Medulla oblongata (tissue), 1 donor: ENCODE measurements at regions not wholly inside any gene's neighbourhood (a gene's known extent, or its start where the extent isn't known, plus 50 kb on each side); places are given as distances from the start of the nearest gene placed in this dataset.
"Not testable (repeated sequence)": the region's sequence is repeated elsewhere in the genome, so short reads cannot be mapped to it uniquely, and the experiment has no call there.

Experiments
- DNase-seq: peaks from one replicate; pipeline ENCODE4 v3.0.0-alpha.2; 2015; ENCODE audit errors: extremely low spot score

DNA sequence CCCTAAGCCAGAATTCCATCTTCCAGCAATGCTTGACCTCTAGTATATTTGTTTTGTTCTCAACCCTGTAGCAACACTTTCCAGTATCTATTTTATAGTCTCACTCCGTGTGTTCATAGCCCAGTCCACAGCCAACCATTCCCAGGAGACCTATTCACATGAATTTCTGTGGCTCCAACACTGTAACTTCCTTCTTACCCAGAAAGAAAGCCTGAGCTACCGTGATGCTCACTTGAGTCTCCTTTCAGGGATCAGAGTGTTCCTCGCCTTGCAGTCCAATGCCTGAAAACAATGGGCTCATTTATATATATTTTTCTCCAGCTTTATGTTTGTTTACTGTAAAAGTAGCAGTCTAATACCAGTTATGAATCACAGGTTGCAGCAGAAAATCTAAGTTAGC lies 645.0 kb upstream of the NOVA1 start:
- DNase-seq = no peak

DNA sequence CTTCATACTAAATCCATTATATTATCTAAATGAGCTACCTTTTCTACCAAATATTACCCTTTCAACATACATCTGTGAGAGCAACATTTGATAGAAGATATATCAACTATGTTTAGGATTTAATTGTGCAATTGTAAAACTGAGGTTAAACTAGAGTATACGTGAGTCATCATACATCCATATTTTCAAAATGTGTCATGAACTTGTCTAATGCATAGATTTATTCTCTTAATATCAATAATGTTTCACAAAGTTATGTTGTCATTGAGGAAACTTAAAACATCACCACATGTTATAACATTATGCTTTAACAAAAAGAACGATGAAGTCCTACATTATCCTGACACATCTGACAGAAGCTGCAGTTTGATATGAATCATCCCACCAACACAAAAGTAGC lies 645.5 kb upstream of the NOVA1 start:
- no peak for DNase-seq

DNA sequence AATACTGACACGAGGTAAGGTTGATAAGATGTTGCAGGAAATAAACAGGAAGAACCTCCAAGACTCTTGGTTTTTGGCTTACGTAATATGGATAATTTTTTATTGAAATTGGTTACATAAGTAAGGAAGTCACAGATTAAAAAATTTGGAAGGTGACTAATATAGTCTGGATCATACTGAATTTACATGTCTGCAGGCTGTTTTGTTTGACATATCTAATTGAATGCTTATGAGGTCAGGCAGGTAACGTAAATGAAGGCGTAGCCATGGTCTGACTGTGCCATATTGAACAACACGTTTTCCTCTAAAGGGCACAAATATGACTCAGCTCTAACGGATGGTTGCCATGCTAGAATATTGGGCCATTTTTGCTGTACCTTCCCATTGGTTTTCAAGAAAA lies 648.1 kb upstream of the NOVA1 start:
- DNase-seq = no peak

DNA sequence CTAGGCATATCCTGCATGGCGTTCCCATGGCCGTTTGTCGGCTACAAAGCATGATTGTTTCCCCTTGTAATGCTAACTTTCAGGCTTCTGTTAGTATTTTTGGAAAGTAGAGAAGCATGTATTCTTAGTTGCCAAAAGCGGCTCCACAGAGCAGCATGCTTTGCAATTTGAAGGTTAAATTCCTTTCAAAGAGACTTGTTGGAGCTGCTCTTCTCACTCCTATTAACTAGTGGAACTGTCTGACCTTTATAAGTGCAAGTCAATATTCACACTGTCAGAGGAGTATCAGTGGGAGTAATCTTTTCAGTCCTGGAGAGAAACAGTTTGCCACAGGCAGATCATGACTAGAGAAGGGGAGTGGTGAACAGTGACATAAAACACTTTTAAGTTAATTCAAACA lies 656.1 kb upstream of the NOVA1 start:
- no peak for DNase-seq

DNA sequence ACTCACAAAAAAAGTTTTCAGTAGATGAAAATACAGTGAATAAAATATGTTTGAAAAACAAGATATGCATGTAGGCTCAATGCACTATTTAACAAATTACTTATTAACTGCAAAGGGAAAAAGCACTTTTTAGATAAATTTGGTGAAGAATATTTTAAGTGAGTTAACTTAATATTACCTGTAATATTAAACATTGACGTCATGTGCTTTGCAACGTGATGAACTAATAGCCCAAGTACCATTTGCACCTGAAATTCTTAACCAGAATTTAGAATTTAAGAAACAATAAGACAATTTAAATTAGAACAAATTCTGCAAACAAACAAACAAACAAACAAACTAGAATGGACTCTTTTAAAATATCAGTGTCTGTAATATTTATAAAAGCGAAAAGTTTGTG lies 659.0 kb upstream of the NOVA1 start:
- no peak for DNase-seq

GRCh38 chr14:27267876-27268275 lies 670.0 kb upstream of the NOVA1 start:
- no peak for DNase-seq

DNA sequence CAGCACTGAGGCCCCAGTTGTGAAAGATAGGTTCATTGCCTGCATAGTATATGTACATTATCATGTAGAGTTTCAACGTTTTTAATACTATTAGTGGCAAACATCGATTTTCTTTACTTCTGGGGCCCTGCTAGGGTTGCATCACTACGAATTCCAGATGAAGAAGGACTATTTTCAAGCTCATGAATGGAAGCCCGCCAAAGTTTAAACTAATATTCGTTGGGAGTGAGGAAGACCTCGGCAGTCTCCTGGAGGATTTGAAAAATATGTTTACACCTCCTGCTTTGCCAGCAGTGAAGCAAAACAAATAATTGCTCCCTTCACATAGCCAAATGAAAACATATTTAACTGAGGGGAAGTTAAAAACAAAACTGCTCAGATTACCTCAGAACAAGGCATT lies 672.9 kb upstream of the NOVA1 start:
- no peak for DNase-seq

DNA sequence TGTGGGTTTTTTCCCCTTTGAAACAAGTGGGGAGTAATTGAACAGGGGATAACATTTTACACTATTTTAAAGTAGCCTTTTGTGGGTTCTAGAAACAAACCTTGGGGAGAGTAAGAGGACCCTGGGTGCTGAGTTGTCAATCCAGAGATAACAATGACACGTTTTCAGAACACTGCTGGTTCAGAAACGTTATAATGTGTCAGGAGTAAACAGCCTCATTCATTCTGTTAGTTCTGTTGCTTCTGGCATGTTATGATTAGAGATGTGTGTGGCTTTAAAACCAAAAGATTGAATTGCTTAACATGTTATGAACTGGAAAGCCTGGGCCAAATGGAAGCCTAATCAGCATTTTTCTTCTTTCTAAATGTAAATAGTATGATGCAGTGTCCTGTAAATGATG lies 680.5 kb upstream of the NOVA1 start:
- DNase-seq = no peak

- no peak for DNase-seq
These were observed 707.7 kb upstream of the NOVA1 start for GRCh38 chr14:27305441-27305945.

GRCh38 chr14:27312730-27313129 lies 714.9 kb upstream of the NOVA1 start:
- not testable (repeated sequence) for DNase-seq

GRCh38 chr14:27314231-27314630 lies 716.4 kb upstream of the NOVA1 start:
- no peak for DNase-seq

DNA sequence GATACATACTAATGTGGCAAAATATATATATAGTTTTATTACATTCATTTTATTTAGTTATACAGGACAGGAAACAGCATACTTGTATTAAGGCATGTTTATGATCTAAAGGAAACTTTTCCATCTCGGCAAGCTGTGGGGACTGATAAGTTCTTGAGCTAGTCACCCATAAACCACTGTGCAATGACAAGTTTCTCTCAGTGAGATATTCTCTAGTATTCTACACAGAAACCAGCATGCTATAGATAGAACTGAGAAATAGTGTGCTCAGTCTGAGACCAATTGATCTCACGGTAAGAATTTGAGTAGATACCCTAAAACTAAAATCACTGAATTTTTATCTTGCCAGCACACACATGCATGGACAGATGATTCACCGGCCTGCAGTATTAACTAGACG lies 717.6 kb upstream of the NOVA1 start:
- DNase-seq = no peak

DNA sequence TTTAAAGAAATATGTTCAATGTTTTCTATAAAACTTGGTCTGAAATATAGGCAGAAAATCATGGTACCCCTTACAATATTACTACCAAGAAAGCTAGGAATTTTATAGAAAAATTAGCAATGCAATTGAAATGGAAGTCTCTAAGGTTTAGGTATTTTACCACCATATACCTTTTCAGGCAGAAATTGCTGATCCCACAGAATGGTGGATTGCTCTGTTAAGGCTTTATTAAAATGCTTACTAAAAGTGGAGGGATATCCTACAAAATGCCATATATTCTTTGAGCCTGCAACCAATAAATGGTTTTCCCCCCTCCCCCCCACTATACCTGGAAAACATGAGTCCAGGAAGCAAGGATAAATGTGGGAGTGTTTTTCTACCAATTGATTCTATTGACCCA lies 718.1 kb upstream of the NOVA1 start:
- no peak for DNase-seq

GRCh38 chr14:27318774-27319420 lies 721.1 kb upstream of the NOVA1 start:
- no peak for DNase-seq

GRCh38 chr14:27320261-27320660 lies 722.4 kb upstream of the NOVA1 start:
- DNase-seq = no peak

GRCh38 chr14:27327095-27327494 lies 729.3 kb upstream of the NOVA1 start:
- DNase-seq = no peak

DNA sequence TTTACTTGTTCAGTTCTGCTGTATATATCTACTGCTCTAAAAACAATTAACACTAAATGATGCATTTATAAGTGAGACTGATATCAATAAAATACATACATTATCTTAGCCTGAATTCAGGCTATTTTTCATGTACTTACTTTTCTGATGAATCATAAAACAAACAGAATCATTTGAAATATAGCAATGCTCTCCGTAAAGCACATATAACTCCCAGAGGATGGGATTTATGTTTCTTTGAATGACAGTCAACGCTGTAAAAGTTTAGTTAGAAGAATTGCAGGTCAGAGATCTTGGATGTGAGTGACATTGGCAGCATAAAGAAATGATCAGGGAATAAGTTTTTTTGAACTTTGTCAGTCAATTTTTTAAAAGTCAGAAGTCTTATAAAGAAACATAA lies 740.2 kb upstream of the NOVA1 start:
- DNase-seq = no peak

DNA sequence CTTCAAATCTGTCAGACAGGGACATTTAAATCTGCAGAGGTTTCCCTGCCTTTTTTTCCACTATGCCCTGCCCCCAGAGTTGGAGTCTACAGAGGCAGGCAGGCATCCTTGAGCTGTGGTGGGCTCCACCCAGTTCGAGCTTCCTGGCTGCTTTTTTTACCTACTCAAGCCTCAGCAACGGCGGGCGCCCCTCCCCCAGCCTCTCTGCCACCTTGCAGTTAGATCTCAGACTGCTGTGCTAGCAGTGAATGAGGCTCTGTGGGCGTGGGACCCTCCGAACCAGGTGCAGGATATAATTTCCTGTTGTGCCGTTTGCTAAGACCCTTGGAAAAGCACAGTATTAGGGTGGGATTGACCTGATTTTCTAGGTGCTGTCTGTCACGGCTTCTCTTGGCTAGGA lies 765.2 kb upstream of the NOVA1 start:
- not testable (repeated sequence) for DNase-seq

- no peak for DNase-seq
These were observed 768.8 kb upstream of the NOVA1 start for GRCh38 chr14:27366596-27366995.

DNA sequence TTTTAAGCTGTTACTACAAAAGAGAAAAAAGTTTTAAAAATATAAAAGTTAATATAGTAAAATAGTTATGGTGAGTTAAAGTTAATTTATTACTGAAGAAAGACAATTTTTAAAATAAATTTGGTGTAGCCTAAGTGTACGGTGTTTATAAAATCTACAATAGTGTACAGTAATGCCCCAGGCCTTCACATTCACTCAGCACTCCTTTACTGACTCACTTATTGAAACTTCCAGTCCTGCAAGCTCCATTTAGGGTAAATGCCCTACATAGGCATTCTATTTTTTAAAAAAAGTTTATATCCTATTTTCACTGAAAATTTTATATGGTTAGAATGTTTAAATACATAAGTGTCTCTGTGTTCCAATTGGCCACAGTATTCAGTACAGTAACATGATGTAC lies 769.5 kb upstream of the NOVA1 start:
- DNase-seq = no peak

DNA sequence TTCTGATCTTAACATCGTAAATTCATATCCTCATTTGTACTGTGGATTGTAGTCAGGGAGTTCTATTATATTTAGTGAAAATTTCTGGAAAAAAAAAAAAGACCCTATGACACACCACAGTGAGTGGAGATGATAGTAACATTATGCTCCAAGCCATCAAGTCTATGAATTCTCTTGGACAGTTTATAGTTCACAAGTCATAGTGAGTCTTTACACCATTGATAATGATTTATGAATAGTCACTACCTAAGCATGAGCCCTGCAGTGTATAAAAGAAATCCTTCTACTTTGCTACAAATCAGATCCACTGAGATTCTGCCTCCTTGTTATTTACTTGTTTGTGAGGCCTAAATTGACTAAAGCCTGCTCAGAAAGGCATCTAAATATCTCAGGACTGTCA lies 772.2 kb upstream of the NOVA1 start:
- DNase-seq = no peak

GRCh38 chr14:27370775-27371174 lies 772.9 kb upstream of the NOVA1 start:
- DNase-seq = no peak

DNA sequence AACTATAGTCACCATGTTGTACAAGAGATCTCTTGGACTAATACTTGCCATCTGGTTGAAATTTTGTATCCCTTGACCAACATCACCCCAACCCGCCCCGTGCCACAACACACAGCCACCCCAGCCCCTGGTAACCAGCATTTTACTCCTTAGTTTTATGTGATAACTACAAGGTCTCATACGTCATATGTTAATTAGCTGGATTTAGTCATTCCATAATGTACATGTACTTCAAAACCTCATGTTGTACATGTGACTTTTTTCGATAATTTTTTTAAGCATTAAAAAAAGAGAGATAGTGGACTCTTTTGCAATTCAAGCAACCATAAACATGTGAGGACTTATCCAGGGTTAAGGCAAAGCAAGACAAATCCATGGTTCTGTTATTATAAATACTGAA lies 773.4 kb upstream of the NOVA1 start:
- DNase-seq = no peak

- no peak for DNase-seq
These were observed 774.0 kb upstream of the NOVA1 start for GRCh38 chr14:27371868-27372267.
